ENCODE measurements at regions not wholly inside any gene's neighbourhood (a gene's known extent, or its start where the extent isn't known, plus 50 kb on each side); places are given as distances from the start of the nearest gene placed in this dataset.

DNA sequence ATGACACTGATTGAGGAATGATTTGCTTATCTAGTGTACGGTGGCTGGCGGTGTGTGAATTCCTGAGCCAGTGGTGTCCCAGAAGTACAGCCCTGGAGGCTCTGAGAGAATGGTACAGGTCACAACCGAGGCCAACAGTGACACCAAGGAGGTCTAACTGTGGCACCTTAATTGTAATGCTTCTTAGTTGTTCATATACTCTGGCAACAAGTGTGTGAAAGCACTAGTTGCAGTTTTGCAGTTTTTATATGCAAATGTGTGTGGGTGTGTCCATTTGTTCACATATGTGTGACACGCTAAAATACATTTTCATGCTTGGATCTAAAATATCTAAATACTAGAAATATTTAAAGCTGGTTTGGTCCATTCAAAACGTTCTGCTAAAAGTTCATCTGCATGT, 185.3 kb upstream of the FMN2 start:
- TF ChIP-seq POLR2AphosphoS5 (IDR thresholded peaks at IDR 0.05), result no peak
- TF ChIP-seq, protein P1, sequence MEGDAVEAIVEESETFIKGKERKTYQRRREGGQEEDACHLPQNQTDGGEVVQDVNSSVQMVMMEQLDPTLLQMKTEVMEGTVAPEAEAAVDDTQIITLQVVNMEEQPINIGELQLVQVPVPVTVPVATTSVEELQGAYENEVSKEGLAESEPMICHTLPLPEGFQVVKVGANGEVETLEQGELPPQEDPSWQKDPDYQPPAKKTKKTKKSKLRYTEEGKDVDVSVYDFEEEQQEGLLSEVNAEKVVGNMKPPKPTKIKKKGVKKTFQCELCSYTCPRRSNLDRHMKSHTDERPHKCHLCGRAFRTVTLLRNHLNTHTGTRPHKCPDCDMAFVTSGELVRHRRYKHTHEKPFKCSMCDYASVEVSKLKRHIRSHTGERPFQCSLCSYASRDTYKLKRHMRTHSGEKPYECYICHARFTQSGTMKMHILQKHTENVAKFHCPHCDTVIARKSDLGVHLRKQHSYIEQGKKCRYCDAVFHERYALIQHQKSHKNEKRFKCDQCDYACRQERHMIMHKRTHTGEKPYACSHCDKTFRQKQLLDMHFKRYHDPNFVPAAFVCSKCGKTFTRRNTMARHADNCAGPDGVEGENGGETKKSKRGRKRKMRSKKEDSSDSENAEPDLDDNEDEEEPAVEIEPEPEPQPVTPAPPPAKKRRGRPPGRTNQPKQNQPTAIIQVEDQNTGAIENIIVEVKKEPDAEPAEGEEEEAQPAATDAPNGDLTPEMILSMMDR (IDR thresholded peaks at IDR 0.05), result no peak
- no peak for TF ChIP-seq POLR2A (IDR thresholded peaks at IDR 0.05)
- TF ChIP-seq EP300 (IDR thresholded peaks at IDR 0.05), result no peak

Measured in stomach (tissue), 4 donors.